ENCODE measurements at regions not wholly inside any gene's neighbourhood (a gene's known extent, or its start where the extent isn't known, plus 50 kb on each side); places are given as distances from the start of the nearest gene placed in this dataset.

- TF ChIP-seq EZH2 (IDR thresholded peaks at IDR 0.05; ENCODE audit: borderline replicate concordance, low read depth, low read length, severe bottlenecking) (no peak), CTCF (IDR thresholded peaks at IDR 0.05; ENCODE audit: extremely low read depth in 1 of 2, insufficient read depth in 1 of 2, low read depth in 1 of 2, low read length in 2 of 2) (no peak), POLR2A (IDR thresholded peaks at IDR 0.05; ENCODE audit: low read depth, low read length) (no peak), MYC (IDR thresholded peaks at IDR 0.05; ENCODE audit: low read depth, low read length) (no peak), MAX (IDR thresholded peaks at IDR 0.05; ENCODE audit: insufficient read depth, insufficient read length) (no peak), POLR2AphosphoS5 (IDR thresholded peaks at IDR 0.05; ENCODE audit: insufficient read depth, low read depth, low read length) (no peak), FOS (IDR thresholded peaks at IDR 0.05; ENCODE audit: borderline replicate concordance, insufficient read depth, low read length) (no peak), JUN (IDR thresholded peaks at IDR 0.05; ENCODE audit: borderline replicate concordance, insufficient read depth, insufficient read length, low read depth) (no peak)
Observed at GRCh38 chr14:97248973-97249372, 451.8 kb downstream of the VRK1 start.
